OCI-LY1 (cell line): ENCODE measurements at regions not wholly inside any gene's neighbourhood (a gene's known extent, or its start where the extent isn't known, plus 50 kb on each side); places are given as distances from the start of the nearest gene placed in this dataset.

ENCODE experiments used
- H2AFZ ChIP-seq: fragments of 200-600 bp; sonication (generic), shearing (Covaris generic); 2 replicates; pipeline ENCODE4 v1.6.0; 2014; ENCODE audit warnings: antibody characterized with exemption, mild to moderate bottlenecking, low read length
- H3F3A ChIP-seq: fragments of 200-600 bp; sonication (generic), shearing (Covaris generic); 2 replicates; pipeline ENCODE4 v1.6.0; 2014; ENCODE audit warnings: mild to moderate bottlenecking, antibody characterized with exemption, low read length, moderate library complexity; ENCODE audit not compliant: insufficient read depth
- H3K27ac ChIP-seq: fragments of 200-600 bp; sonication (generic); 2 replicates; pipeline ENCODE4 v1.5.1; 2014; ENCODE audit warnings: low read length, mixed run types, mild to moderate bottlenecking, low read depth; ENCODE audit not compliant: poor library complexity, severe bottlenecking
- H3K27me3 ChIP-seq: fragments of 200-600 bp; sonication (generic); 2 replicates; pipeline ENCODE4 v1.6.0; 2014; ENCODE audit warnings: antibody characterized with exemption, mild to moderate bottlenecking, low read length, moderate library complexity; ENCODE audit not compliant: insufficient read depth
- H3K36me3 ChIP-seq: fragments of 200-600 bp; sonication (generic); 2 replicates; pipeline ENCODE4 v1.6.1; 2014; ENCODE audit warnings: mild to moderate bottlenecking, antibody characterized with exemption, low read length, moderate library complexity, mixed read lengths; ENCODE audit not compliant: insufficient read depth
- H3K4me1 ChIP-seq: fragments of 200-600 bp; sonication (generic); 2 replicates; pipeline ENCODE4 v1.5.1; 2014; ENCODE audit warnings: mild to moderate bottlenecking, low read length, moderate library complexity; ENCODE audit not compliant: insufficient read depth, severe bottlenecking
- H3K4me2 ChIP-seq: fragments of 200-600 bp; sonication (generic), shearing (Covaris generic); 2 replicates; pipeline ENCODE4 v1.6.1; 2014; ENCODE audit warnings: low read length
- H3K4me3 ChIP-seq: fragments of 200-600 bp; sonication (generic); 2 replicates; pipeline ENCODE4 v1.5.1; 2014; ENCODE audit warnings: low read length, low read depth, mild to moderate bottlenecking, mixed read lengths; ENCODE audit not compliant: poor library complexity, severe bottlenecking
- H3K79me2 ChIP-seq: fragments of 200-600 bp; shearing (Covaris generic); 2 replicates; pipeline ENCODE4 v1.6.1; 2016; ENCODE audit warnings: mixed run types, low read length, mixed read lengths; ENCODE audit not compliant: insufficient read depth
- H3K9ac ChIP-seq: fragments of 200-600 bp; sonication (generic), shearing (Covaris generic); 2 replicates; pipeline ENCODE4 v1.6.1; 2014; ENCODE audit warnings: mild to moderate bottlenecking, low read length, mixed read lengths
- H3K9me2 ChIP-seq: fragments of 200-600 bp; sonication (generic), shearing (Covaris generic); 2 replicates; pipeline ENCODE4 v1.6.1; 2014; ENCODE audit warnings: low read depth, mild to moderate bottlenecking, low read length, mixed read lengths
- H3K9me3 ChIP-seq: fragments of 200-600 bp; shearing (Covaris generic); 2 replicates; pipeline ENCODE4 v1.6.1; 2014; ENCODE audit warnings: low read length, mixed read lengths
- H4K20me1 ChIP-seq: fragments of 200-600 bp; sonication (generic), shearing (Covaris generic); 2 replicates; pipeline ENCODE4 v1.6.0; 2016; ENCODE audit warnings: mild to moderate bottlenecking, low read length; ENCODE audit not compliant: insufficient read depth
- EZH2 ChIP-seq: fragments of 200-600 bp; sonication (generic), shearing (Covaris generic); IDR thresholded peaks from 2 replicates; pipeline ENCODE4 v1.8.0; 2017; ENCODE audit warnings: borderline replicate concordance, mixed run types, mild to moderate bottlenecking, antibody characterized with exemption, low read length, moderate library complexity, mixed read lengths
- TF ChIP-seq, protein P1 (sequence below): fragments of 200-600 bp; sonication (generic), shearing (Covaris generic); IDR thresholded peaks from 2 replicates; pipeline ENCODE4 v1.5.1; 2017; ENCODE audit warnings: mild to moderate bottlenecking, antibody characterized with exemption, low read length, moderate library complexity, mixed read lengths

GRCh38 chr1:238681021-238681420 is 705.3 kb upstream of the CHRM3 start:
- H3F3A ChIP-seq, result no peaks in the 10 kb centered on the region
- TF ChIP-seq, protein P1, sequence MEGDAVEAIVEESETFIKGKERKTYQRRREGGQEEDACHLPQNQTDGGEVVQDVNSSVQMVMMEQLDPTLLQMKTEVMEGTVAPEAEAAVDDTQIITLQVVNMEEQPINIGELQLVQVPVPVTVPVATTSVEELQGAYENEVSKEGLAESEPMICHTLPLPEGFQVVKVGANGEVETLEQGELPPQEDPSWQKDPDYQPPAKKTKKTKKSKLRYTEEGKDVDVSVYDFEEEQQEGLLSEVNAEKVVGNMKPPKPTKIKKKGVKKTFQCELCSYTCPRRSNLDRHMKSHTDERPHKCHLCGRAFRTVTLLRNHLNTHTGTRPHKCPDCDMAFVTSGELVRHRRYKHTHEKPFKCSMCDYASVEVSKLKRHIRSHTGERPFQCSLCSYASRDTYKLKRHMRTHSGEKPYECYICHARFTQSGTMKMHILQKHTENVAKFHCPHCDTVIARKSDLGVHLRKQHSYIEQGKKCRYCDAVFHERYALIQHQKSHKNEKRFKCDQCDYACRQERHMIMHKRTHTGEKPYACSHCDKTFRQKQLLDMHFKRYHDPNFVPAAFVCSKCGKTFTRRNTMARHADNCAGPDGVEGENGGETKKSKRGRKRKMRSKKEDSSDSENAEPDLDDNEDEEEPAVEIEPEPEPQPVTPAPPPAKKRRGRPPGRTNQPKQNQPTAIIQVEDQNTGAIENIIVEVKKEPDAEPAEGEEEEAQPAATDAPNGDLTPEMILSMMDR, result no peak
- no peak for TF ChIP-seq EZH2
- no peaks in the 10 kb centered on the region for H3K4me1 ChIP-seq
- no peak overlapping the region for H3K27ac ChIP-seq
- H3K9ac ChIP-seq, result no peak overlapping the region
- H3K36me3 ChIP-seq, result no peaks in the 10 kb centered on the region
- no peaks in the 10 kb centered on the region for H3K27me3 ChIP-seq
- H3K9me3 ChIP-seq, result no peaks in the 10 kb centered on the region
- no peak overlapping the region for H3K4me2 ChIP-seq
- H3K79me2 ChIP-seq, result no peaks in the 10 kb centered on the region
- no peak overlapping the region for H3K4me3 ChIP-seq
- H3K9me2 ChIP-seq, result no peaks in the 10 kb centered on the region
- H2AFZ ChIP-seq, result no peak overlapping the region
- H4K20me1 ChIP-seq, result no peaks in the 10 kb centered on the region

DNA sequence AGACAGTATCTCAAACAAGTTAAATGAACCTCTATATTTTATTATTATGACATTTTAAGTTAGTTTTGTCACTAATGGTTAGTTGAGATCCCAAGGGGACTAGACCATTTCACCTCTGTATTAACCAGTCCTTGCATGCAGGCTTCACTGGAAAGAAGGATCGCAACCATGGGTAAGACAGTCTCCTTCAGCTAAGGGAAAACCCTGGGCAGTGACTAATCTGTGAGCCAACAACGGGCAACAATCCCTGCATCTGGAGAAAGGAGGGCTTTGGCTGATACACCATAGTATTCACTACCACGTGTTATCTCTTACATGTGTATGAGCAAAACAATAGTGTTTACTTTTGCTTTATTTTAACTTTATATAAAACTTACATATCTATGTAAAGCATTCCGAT is 708.8 kb upstream of the CHRM3 start:
- Histone ChIP-seq H3K79me2 (no peaks in the 10 kb centered on the region), H3K9ac (no peak overlapping the region), H3K27me3 (no peaks in the 10 kb centered on the region), H4K20me1 (no peaks in the 10 kb centered on the region), H3K9me2 (no peaks in the 10 kb centered on the region), H3F3A (no peaks in the 10 kb centered on the region), H3K4me2 (no peak overlapping the region), H2AFZ (no peak overlapping the region), H3K27ac (no peak overlapping the region), H3K36me3 (no peaks in the 10 kb centered on the region), H3K4me3 (no peak overlapping the region), H3K4me1 (no peaks in the 10 kb centered on the region), H3K9me3 (no peaks in the 10 kb centered on the region)
- TF ChIP-seq, protein P1, result no peak
- TF ChIP-seq EZH2, result no peak

DNA sequence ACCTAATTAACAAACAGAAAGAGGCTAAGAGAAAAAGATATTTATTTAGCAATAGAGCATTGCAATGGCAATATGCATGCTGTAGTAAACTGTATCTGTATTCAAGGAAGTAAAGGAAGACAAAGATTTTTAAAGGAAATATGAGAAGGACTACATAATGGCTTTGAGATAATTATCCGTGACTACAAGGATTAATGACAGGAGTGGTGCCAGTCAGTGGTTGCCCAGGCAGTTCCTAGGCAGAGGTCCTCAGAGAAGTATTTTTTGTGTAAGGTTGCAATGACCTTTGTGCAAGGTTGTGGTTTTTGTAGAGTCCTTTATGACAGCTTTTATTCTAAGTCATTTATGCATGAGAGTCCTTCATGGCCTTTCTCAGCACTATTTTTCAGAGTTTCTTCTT is 711.1 kb upstream of the CHRM3 start:
- Histone ChIP-seq H3K9me2 (no peaks in the 10 kb centered on the region), H4K20me1 (no peaks in the 10 kb centered on the region), H3K27ac (no peak overlapping the region), H3K4me3 (no peak overlapping the region), H2AFZ (no peak overlapping the region), H3K36me3 (no peaks in the 10 kb centered on the region), H3K27me3 (no peaks in the 10 kb centered on the region), H3K4me1 (no peaks in the 10 kb centered on the region), H3K9me3 (no peaks in the 10 kb centered on the region), H3K4me2 (no peak overlapping the region), H3K79me2 (no peaks in the 10 kb centered on the region), H3K9ac (no peak overlapping the region), H3F3A (no peaks in the 10 kb centered on the region)
- TF ChIP-seq EZH2, result no peak
- TF ChIP-seq, protein P1, result no peak
